Fibroblast of upper back skin (primary cell): ENCODE measurements at regions not wholly inside any gene's neighbourhood (a gene's known extent, or its start where the extent isn't known, plus 50 kb on each side); places are given as distances from the start of the nearest gene placed in this dataset.
"Not testable (repeated sequence)": the region's sequence is repeated elsewhere in the genome, so short reads cannot be mapped to it uniquely, and the experiment has no call there.

Experiments used
- DNase-seq: peaks from one replicate; pipeline ENCODE4 v3.0.0-alpha.2; 2013

DNA sequence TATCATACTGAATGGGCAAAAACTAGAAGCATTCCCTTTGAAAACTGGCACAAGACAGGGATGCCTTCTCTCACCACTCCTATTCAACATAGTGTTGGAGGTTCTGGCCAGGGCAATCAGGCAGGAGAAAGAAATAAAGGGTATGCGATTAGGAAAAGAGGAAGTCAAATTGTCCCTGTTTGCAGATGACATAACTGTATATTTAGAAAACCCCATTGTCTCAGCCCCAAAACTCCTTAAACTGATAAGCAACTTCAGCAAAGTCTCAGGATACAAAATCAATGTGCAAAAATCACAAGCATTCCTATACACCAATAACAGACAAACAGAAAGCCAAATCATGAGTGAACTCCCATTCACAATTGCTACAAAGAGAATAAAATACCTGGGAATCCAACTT, 52.5 kb upstream of the CCDC71L start:
- not testable (repeated sequence) for DNase-seq

DNA sequence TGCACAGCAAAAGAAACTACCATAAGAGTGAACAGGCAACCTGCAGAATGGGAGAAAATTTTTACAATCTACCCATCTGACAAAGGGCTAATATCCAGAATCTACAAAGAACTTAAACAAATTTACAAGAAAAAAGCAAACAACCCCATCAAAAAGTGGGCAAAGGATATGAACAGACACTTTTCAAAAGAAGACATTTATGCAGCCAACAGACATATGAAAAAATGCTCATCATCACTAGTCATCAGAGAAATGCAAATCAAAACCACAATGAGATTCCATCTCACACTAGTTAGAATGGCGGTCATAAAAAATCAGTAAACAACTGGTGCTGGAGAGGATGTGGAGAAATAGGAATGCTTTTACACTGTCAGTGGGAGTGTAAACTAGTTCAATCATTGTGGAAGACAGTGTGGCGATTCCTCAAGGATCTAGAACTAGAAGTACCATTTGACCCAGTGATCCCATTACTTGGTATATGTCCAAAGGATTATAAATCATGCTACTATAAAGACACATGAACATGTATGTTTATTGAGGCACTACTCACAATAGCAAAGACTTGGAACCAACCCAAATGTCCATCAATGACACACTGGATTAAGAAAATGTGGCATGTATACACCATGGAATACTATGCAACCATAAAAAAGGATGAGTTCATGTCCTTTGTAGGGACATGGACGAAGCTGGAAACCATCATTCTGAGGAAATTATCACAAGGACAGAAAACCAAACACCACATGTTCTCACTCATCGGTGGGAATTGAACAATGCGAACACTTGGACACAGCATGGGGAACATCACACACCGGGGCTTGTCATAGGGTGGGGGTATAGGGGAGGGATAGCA, 53.9 kb upstream of the CCDC71L start:
- peak; percentile 74 for DNase-seq

DNA sequence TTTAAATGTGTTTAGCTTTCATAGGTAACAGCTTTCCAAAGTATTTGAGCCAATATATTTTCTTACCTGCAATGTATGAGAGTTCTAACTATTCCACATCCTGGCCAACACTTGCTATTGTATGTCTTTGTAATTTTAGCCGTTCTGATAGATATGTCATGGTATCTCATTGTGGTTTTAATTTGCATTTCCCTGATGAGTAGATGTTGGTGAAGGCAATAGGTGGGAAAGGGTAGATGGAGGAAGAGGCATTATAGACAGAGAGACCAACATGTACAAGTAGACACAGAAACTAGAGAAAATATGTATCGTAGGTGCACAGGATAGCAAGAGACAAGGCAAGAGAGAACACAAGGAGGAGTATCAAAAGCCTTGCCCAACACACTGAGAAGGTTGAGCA, 54.8 kb upstream of the CCDC71L start:
- no peak for DNase-seq

DNA sequence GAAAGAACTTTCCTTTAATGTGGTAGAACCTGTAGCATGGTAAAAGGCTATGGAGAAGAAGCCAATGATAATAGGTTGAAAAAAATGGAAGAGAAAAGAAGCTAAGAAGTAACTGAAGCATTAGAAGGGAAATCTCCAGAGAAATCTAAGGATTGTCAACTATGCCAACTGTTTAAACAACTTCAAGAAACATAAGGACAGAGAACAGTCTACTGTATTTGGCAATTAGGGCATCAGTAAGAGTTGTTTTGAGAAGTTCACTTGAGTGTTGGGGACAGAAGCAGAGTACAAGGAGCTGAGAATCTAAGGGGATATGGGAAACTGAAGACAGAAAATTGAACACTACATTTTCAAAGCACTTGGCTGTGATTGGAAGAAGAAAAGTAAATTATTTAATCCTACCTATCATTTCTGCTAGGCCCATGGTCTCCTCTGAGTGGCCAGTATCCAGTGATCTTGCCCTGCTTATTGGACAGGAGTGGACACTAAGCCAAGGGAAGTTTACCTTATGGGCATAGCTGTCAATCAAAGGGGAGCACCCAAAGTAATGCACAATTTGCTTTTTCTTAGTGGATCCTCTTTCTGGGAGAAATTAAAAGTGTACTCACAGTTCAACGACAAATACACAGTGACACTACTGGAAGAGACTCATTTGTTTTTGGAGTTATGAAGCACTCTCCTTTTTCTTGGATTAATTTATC, 56.4 kb upstream of the CCDC71L start:
- DNase-seq = peak; percentile 27

DNA sequence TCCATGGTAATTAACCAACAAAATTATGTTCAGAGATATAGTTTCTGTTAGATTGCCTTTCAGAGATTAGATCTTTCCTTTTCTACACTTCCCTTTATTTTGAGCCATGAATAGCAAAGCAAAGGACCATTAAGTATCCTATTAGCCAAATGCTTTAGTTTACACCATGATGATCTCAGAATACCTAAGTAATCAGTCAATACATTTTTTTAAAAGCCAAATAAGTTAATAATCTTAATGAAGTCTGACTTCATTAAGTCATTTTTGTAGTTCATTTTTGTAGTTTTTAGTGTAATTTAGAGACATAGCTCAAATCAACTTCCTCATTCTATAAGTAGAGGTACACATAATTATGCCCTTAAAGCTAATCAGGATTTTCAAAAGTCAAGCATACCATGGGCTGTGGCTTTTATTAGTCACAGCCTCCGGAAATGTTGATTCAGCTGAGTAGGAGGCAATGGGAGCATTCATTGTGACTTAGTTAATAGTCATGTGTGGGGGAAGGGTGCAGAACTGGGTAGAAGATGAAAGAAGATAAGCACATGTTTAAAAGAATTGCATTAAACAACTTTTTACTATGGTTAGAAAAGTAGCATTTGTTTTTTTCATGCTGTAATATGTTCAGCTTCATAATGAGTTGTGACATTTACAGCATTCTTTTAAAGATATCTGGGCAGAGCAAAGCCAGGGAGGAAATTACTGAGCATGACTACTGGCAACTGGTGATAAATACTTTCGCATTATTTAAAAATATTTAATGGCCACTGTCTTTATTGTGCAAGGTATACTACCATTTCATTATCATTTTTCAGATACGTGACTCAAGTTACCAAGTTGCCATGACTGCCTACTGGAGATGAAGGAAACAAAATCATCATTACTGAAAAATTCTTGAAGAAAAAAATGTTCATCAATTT, 57.3 kb upstream of the CCDC71L start:
- DNase-seq = peak; percentile 99

DNA sequence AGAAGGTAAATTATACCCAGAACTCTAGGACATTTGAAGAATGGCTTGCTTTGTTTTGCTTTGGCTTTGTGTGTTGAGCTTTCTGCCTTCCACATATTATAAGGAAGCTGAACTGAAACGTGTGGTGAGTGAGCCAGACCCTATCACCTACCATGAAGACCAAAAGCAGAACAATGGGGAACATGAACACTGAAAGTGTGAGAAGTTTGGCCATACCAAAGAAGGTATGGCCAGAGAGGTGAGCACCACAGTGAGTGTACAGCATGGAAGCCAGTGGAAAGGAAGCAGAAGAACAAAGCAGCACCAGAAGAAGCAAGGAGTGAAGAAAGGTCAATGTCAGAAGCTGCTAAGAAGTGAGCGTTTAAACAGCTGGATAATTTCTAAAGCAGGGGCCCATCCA, 59.7 kb upstream of the CCDC71L start:
- DNase-seq = no peak

DNA sequence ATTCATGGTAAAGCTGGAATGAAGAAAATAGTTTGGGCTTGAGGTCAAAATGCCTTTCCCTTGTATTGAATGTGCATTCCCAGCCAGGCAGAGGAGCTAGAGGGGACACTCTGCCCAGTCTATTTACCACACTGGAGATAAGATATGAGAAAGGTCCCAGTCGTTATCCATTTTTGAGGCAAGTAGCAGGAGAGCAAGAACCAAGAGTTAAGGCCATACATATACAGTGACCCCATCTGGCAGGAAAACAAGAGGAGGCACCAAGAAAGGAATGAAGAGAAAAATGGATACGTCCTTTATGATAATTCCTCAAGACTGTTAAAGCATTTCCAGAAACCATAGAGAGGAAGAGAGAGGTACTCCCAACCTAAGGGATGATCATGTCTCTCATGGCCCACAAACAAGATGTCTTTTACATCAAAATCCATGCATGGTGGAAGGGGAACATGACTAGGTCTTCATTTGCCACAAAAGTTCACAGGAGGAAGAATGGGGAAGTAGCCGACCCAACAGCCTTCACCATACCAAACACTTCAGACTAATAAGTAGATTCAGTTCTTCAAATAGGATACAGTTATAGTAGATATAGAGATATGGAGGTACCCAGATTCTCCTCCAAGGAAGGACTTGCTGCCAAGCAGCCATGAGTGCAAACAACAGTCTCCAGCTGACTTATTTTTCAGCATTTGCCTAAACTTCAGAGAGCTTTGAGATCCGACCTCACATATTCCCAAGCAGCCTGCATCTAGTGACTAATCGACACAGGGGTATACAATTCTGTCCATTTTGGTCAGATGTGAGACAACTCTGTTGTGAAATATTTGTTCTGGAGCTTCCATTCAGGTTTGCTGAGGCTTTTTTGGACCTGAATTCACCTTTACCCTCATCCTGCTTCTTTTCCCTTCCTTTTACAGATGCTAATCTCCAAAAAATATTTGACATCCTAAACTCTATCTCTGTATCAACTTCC, 61.1 kb upstream of the CCDC71L start:
- DNase-seq = peak; percentile 15

DNA sequence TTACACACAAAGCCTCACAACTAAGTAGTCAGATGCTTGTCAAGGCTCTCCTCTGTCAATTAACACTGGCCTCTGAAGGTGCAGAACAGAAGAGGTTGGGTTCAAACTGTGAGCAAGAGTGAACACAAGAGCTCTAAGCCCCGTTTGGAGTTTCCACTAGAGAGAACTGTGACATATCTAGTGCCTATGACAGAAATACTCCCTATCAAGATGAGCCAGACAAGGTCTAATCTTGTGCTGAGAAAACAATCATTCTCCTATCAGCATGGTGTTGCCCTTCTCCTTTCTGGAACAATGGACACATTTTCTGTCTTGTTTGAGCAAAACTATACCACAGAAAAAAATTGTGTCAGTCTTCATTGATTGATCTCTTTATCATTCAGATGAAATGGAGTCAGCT, 62.4 kb upstream of the CCDC71L start:
- no peak for DNase-seq

DNA sequence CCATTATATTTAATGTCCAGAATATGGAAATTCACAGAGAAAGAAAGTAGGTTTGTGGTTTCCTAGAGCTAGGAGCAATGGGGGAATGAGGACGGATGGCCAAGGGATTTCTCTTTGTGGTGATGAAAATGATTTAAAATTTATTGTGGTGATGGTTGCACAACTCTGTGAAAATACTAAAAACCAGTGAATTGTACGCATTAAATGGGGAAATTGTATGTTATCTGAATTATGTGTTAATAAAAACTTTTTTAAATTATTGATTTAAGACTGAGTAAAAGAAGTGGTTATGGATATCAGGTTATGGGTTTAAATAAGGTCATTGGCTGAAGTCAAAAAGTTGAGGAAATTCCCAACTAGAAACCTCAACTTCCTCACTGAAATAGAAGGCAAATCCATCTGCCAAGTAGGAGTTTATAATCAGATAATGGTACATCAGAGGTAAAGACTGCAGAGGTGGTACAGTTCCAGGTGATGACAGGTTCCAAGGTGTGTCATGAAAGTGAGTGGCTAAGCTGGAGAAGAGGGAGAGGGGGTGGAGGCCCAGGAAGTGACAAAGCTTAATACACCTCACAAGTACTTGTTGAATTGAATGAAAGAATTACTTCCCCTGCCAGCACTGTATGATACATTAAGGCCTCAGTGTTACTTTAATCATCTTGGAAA, 68.9 kb upstream of the CCDC71L start:
- DNase-seq = peak; percentile 62

DNA sequence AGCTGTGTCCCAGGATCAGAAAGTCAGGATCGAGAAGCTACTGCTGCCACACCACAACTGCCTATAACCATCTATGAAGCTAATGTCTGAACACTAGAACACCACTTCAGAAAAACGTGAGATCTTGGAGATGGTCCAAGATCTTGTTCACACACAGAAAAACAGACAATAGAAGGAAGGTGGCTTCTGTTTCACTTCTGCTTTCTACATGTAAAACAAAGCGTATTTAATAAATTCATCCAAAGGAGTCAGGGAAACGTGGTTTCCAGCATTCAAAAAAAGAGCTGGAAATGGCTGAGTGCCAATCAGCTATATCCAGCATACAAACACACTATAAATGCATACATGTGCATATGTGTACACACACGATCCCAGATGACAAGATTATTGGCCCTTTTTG, 70.2 kb upstream of the CCDC71L start:
- DNase-seq = peak; percentile 5

DNA sequence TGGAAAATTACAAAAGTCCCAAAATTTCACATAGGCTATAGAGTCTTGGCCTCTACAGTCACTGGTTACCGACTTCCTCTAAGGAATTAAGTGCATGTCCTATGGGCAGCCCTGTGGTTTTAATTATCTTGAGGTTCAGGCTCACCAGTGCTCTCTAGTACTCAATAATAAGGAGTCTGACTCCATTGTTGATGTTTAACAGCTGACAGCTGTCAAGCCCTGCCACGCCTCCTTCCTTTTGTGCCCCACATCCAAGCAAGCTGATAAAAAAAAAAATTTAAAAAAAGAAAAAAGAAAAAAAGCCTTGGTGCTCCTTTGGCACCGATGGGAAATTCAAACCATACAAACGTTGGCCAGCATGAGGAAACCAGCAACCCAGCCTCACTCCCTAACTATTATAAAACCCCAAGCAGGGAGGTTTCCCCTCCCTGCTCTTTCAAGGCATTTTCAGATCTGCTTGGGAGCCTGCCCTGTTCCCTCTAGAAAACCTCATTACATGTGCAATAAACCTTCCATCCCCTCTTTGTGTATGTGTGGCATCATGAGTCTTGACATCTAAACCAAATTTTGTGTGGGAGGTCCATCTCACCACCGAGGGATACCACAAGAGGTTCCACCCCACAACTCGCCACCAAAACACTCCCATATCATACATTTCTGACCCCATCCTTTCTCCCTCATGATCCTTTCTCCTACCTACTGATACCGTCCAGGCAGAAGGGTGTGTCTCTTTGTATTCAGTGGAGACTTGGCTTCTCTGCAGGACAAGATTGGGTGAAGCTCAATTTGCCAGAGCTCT, 70.9 kb upstream of the CCDC71L start:
- peak; percentile 55 for DNase-seq

DNA sequence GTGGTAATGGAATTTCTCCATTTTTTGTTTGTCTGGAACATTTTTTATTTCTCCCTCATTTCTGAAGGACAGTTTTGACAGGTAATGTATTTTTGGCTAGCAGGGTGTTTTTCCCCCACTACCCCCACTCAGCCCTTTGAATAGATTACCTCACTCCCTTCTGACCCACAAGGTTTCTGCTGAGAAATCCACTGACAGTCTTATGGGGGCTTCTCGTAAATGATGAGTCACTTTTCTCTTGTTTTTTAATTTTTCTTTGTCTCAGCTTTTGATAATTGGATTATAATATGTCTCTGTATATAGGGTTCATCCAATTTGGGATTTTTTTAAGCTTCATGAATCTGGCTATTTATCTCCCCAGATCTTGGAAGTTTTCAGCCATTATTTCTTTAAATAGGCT, 74.7 kb upstream of the CCDC71L start:
- DNase-seq = no peak

DNA sequence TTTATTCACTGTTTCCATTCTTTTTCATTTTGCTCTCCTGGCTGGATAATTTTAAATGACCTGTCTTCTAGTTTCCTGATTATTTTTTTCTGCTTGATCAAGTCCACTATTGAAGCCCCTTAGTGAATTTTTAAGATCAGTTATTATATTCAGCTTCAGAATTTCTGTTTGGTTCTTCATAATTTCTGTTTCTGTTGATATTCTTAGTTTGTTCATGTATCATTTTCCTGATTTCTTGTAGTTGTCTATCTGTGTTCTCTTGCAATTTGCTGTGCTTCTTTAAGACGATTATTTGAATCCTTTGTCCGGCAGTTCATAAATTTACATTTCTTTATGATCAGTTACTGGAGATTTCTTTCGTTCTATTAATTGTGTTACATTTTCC, 75.2 kb upstream of the CCDC71L start:
- no peak for DNase-seq

DNA sequence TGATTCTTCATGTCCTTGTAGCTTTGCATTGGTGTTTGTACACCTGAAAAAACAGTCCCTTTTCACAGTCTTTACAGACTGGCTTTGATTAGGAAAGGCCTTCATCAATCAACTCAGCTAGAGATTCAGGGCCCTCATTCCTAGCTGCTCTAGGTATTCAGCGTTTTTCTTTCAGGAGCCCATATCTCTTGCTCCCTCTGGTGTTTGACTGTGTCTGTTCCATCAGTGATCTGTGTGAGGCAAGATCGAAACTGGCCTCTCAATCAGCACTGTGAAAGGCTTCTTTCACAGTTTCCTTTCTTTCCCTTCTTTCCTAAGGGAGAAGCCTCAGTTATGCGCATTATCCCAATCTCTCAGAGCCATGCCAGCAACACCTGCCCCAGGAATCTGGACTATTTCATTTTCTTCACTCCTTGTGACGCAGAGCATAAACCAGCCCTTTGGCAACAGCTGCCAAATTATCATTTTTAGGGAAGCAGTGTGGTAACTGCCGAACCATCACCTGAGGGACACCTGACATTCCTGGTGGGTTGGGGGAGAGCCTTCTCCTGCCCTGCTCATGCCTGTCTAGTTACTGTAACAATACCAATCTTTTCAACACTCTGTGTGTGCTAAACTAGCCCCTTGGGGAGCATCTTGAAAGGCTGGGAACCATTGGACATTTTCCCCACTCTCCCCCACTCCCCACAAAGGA, 75.7 kb upstream of the CCDC71L start:
- DNase-seq = peak; percentile 85

DNA sequence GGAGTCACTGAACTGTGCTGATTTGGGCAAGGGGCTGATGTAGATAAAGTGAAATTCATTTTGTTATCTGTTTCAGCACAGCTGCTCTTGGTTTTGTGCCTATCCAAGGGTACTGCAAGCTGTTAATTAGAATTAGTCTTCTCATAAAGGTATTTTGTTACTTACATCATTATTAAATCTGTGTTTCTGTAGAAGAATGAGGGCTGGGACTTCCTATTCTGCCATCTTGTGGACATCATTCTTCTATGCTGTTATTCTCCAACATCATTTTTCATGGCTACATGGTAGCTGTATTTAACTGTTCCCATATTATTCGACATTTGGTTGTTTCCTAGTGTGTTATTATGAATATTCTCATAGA, 76.2 kb upstream of the CCDC71L start:
- peak; percentile 60 for DNase-seq

DNA sequence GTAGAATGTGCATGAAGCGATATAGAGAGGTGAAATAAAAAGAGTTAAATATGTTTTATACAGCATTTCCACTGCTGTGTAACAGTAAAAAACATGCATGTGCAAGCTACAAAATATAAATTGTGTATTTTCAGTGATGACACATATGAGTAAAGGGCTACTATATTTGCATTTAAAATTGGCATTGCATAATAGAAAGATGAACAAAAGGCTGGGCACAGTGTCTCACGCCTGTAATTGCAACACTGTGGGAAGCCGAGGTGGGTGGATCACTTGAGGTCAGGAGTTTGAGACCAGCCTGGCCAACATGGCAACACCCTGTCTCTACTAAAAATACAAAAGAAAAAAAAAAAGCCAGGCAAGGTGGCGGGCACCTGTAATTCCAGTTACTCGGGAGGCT, 79.8 kb upstream of the CCDC71L start:
- no peak for DNase-seq

DNA sequence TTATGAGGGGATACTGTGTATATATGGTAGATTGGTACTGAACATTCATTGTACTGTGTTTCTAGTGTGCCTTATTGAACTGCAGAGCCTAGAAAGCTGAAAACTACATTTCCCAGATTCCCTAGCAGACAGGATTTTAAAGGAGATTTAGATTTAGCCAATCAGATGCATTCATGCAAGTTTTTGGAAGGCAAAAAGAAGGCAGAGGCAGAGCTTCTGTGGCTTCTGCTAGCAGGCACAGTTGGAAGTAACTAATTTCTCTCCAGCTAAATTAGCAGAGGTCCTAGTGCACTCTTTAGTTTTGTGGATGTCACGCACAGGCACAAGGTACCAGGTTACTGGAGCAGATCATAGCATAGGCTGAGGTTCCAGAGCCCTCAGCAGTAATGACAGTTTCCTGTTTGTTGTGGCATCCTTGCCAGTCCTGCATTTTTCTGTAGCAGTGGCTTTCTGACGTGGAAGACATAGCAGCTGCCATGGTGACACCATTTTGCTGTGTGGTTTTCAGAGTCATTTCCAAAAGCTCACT, 83.7 kb upstream of the CCDC71L start:
- DNase-seq = no peak

DNA sequence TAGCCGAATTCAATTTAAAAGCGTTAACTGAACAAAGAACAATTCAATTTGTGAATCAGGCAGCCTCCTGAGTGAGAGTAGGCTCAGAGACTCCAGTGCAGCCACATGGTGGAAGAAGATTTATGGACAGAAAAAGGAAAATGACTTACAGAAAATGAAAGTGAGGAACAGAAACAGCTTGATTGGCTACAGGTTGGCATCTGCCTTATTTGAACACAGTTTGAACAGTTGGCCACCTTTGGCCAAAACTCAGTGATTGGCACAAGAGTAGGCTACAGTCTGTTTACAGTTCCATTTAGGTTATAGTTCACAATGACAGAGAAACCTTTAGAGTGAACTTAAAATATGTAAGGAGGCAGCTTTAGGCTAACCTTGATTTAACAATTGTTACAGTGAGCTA, 86.3 kb upstream of the CCDC71L start:
- DNase-seq = not testable (repeated sequence)

DNA sequence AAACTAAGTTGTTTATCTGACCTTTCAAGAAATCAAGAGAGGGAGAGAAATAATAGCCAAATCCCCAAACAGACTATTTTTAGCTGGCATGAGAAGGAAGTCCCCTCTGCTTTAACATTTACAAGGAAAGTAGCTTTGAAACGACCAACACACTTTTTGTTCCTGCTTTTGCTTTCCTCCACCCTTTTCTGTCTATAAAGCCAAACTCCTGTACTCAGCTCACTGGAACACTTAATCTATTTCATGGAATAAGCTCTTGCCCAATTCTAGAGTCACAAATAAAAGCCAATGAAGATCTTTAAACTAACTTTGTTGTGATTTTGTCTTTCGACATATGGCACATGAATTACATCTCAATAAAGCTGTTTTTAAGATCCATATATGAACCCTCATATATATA, 86.8 kb upstream of the CCDC71L start:
- no peak for DNase-seq

DNA sequence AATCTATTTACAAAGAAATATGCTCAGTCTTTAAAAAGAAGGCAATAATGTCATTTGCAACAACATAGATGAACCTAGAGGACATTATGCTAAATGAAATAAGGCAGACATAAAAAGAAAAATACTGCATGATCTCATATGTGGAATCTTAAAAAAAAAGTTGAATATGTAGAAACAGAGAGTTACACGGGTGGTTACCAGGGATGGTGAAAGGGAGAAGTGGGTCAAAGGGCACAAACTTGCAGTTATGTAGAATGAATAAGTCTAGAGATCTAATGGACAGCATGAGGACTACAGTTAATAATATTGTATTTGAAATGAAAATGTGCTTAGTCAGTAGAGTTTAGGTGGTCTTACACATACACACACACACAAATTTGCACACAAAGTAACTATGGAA, 88.2 kb upstream of the CCDC71L start:
- DNase-seq = no peak
